GM19328 (cell line): ENCODE measurements at regions not wholly inside any gene's neighbourhood (a gene's known extent, or its start where the extent isn't known, plus 50 kb on each side); places are given as distances from the start of the nearest gene placed in this dataset.
A peak's percentile ranks its signal among the peaks of the same experiment; 100 is the strongest.
"Not testable (repeated sequence)": the region's sequence is repeated elsewhere in the genome, so short reads cannot be mapped to it uniquely, and the experiment has no call there.

ENCODE experiments used
- ATAC-seq: cut with Tn5 transposase; IDR thresholded peaks from one replicate; pipeline ENCODE4 v1.9.1; 2021; ENCODE audit warnings: mild to moderate bottlenecking, moderate library complexity; ENCODE audit not compliant: unreplicated experiment

GRCh38 chr7:112938863-112939573, 147.6 kb downstream of the GPR85 start:
- ATAC-seq, result peak; percentile 0

- ATAC-seq, result no peak
Observed at GRCh38 chr7:112937651-112938415, 147.6 kb upstream of the TMEM168 start.

- no peak for ATAC-seq
Observed at GRCh38 chr7:112933598-112933997, 143.4 kb upstream of the TMEM168 start.

GRCh38 chr7:112930787-112931186, 140.6 kb upstream of the TMEM168 start:
- ATAC-seq, result no peak

GRCh38 chr7:112929421-112929820, 139.2 kb upstream of the TMEM168 start:
- no peak for ATAC-seq

GRCh38 chr7:112926018-112926417, 135.8 kb upstream of the TMEM168 start:
- no peak for ATAC-seq

GRCh38 chr7:112922546-112922945, 132.4 kb upstream of the TMEM168 start:
- ATAC-seq, result not testable (repeated sequence)

- not testable (repeated sequence) for ATAC-seq
Observed at GRCh38 chr7:112916431-112916830, 126.2 kb upstream of the TMEM168 start.

GRCh38 chr7:112908086-112908485, 117.9 kb upstream of the TMEM168 start:
- no peak for ATAC-seq

- no peak for ATAC-seq
Observed at GRCh38 chr7:112907658-112908057, 117.5 kb upstream of the TMEM168 start.

- ATAC-seq, result no peak
Observed at GRCh38 chr7:112905950-112906349, 115.8 kb upstream of the TMEM168 start.

GRCh38 chr7:112905413-112905812, 115.2 kb upstream of the TMEM168 start:
- ATAC-seq, result no peak

- no peak for ATAC-seq
Observed at GRCh38 chr7:112898432-112899290, 108.5 kb upstream of the TMEM168 start.

- ATAC-seq, result no peak
Observed at GRCh38 chr7:112897839-112898431, 107.7 kb upstream of the TMEM168 start.

GRCh38 chr7:112896026-112896601, 105.9 kb upstream of the TMEM168 start:
- ATAC-seq, result no peak

GRCh38 chr7:112892263-112892662, 102.1 kb upstream of the TMEM168 start:
- ATAC-seq, result no peak

- ATAC-seq, result no peak
Observed at GRCh38 chr7:112891698-112892097, 101.5 kb upstream of the TMEM168 start.

GRCh38 chr7:112889834-112890438, 99.7 kb upstream of the TMEM168 start:
- no peak for ATAC-seq

GRCh38 chr7:112889268-112889667, 99.1 kb upstream of the TMEM168 start:
- no peak for ATAC-seq

- no peak for ATAC-seq
Observed at GRCh38 chr7:112888781-112889180, 98.6 kb upstream of the TMEM168 start.
